HEK293T (cell line): ENCODE measurements at regions not wholly inside any gene's neighbourhood (a gene's known extent, or its start where the extent isn't known, plus 50 kb on each side); places are given as distances from the start of the nearest gene placed in this dataset.

Experiments used
- CTCF ChIA-PET: fragments of 350-600 bp; formaldehyde crosslinking; extraction: SDS; loops from one replicate; lab custom pipeline; 2021; ENCODE audit warnings: antibody characterized with exemption, inconsistent platforms; lab: Yijun Ruan, JAX
- POLR2A ChIA-PET: fragments of 350-600 bp; formaldehyde crosslinking; extraction: SDS; loops from one replicate; lab custom pipeline; 2020; ENCODE audit warnings: antibody characterized with exemption, inconsistent platforms; lab: Yijun Ruan, JAX
- DNase-seq: peaks from one replicate; pipeline ENCODE4 v3.0.0; 2012; ENCODE audit warnings: mixed read lengths; ENCODE audit errors: extremely low spot score
- ARNT ChIP-seq: fragments of 450-650 bp; IDR thresholded peaks from 2 replicates; pipeline ENCODE4 v1.6.1; 2017; ENCODE audit warnings: mild to moderate bottlenecking
- BHLHE40 ChIP-seq: fragments of 450-650 bp; IDR thresholded peaks from 2 replicates; pipeline ENCODE4 v1.6.1; 2016; ENCODE audit warnings: mild to moderate bottlenecking, moderate library complexity, borderline replicate concordance
- CTBP1 ChIP-seq: fragments of 450-650 bp; IDR thresholded peaks from 2 replicates; pipeline ENCODE4 v1.6.1; 2016; ENCODE audit warnings: borderline replicate concordance
- ELF4 ChIP-seq: fragments of 450-650 bp; IDR thresholded peaks from 2 replicates; pipeline ENCODE4 v1.6.1; 2017; ENCODE audit warnings: antibody characterized with exemption
- FOXA1 ChIP-seq: fragments of 450-650 bp; IDR thresholded peaks from 2 replicates; pipeline ENCODE4 v1.6.1; 2016; ENCODE audit warnings: mild to moderate bottlenecking
- FOXK2 ChIP-seq: fragments of 450-650 bp; IDR thresholded peaks from 2 replicates; pipeline ENCODE4 v1.6.1; 2016; ENCODE audit warnings: mild to moderate bottlenecking
- FOXM1 ChIP-seq: fragments of 450-650 bp; IDR thresholded peaks from 2 replicates; pipeline ENCODE4 v1.6.1; 2017; ENCODE audit warnings: mild to moderate bottlenecking, borderline replicate concordance
- HDGF ChIP-seq: fragments of 450-650 bp; IDR thresholded peaks from 2 replicates; pipeline ENCODE4 v1.6.1; 2017; ENCODE audit warnings: antibody characterized with exemption, borderline replicate concordance
- L3MBTL2 ChIP-seq: fragments of 450-650 bp; conservative IDR thresholded peaks from 2 replicates; pipeline ENCODE4 v1.6.1; 2016; ENCODE audit warnings: mild to moderate bottlenecking
- LEF1 ChIP-seq: fragments of 450-650 bp; IDR thresholded peaks from 2 replicates; pipeline ENCODE4 v1.6.1; 2017; ENCODE audit warnings: mild to moderate bottlenecking, borderline replicate concordance
- NFRKB ChIP-seq: fragments of 450-650 bp; IDR thresholded peaks from 2 replicates; pipeline ENCODE4 v1.6.1; 2016; ENCODE audit warnings: mild to moderate bottlenecking, moderate library complexity
- PKNOX1 ChIP-seq: fragments of 450-650 bp; IDR thresholded peaks from 2 replicates; pipeline ENCODE4 v1.6.1; 2016
- SP1 ChIP-seq: fragments of 450-650 bp; IDR thresholded peaks from 2 replicates; pipeline ENCODE4 v1.6.1; 2017
- SUZ12 ChIP-seq: fragments of 450-650 bp; IDR thresholded peaks from 2 replicates; pipeline ENCODE4 v1.6.1; 2016; ENCODE audit warnings: mild to moderate bottlenecking
- TARDBP ChIP-seq: fragments of 450-650 bp; IDR thresholded peaks from 2 replicates; pipeline ENCODE4 v1.6.1; 2016
- ZNF384 ChIP-seq: fragments of 450-650 bp; IDR thresholded peaks from 2 replicates; pipeline ENCODE4 v1.6.1; 2016

- ChIA-PET POLR2A (no interaction called here), CTCF (no interaction called here)
- no peak for TF ChIP-seq FOXA1
- no peak for TF ChIP-seq CTBP1
- no peak for TF ChIP-seq ZNF384
- no peak for TF ChIP-seq ELF4
- TF ChIP-seq TARDBP: no peak
- DNase-seq: no peak
Measured at GRCh38 chr6:9496837-9497236, 918.0 kb downstream of the TFAP2A start.

- POLR2A ChIA-PET: no interaction called here
- CTCF ChIA-PET: no interaction called here
- no peak for DNase-seq
- TF ChIP-seq NFRKB (no peak), FOXK2 (no peak), PKNOX1 (no peak), SP1 (no peak), TARDBP (no peak), LEF1 (no peak), CTBP1 (no peak), SUZ12 (no peak), L3MBTL2 (no peak)
Measured at GRCh38 chr6:9494864-9495263, 920.0 kb downstream of the TFAP2A start.

GRCh38 chr6:9492790-9493189 lies 922.1 kb downstream of the TFAP2A start:
- no peak for DNase-seq
- CTCF ChIA-PET: no interaction called here
- TF ChIP-seq HDGF: no peak
- TF ChIP-seq NFRKB: no peak
- TF ChIP-seq L3MBTL2: no peak
- no peak for TF ChIP-seq FOXM1
- no peak for TF ChIP-seq SUZ12
- TF ChIP-seq PKNOX1: no peak
- no peak for TF ChIP-seq LEF1
- TF ChIP-seq FOXK2: no peak
- no peak for TF ChIP-seq SP1
- no peak for TF ChIP-seq BHLHE40
- TF ChIP-seq ELF4: no peak
- TF ChIP-seq TARDBP: no peak
- POLR2A ChIA-PET: no interaction called here

- DNase-seq: no peak
- CTCF ChIA-PET: no interaction called here
- TF ChIP-seq FOXA1 (no peak), TARDBP (no peak), SP1 (no peak), PKNOX1 (no peak), SUZ12 (no peak), CTBP1 (no peak), ZNF384 (no peak), ELF4 (no peak), HDGF (no peak), L3MBTL2 (no peak), FOXM1 (no peak), FOXK2 (no peak), ARNT (no peak), NFRKB (no peak), BHLHE40 (no peak), LEF1 (no peak)
- POLR2A ChIA-PET: no interaction called here
Measured at GRCh38 chr6:9487128-9487527, 927.7 kb downstream of the TFAP2A start.

GRCh38 chr6:9485992-9486391 lies 928.9 kb downstream of the TFAP2A start:
- POLR2A ChIA-PET: no interaction called here
- CTCF ChIA-PET: no interaction called here
- TF ChIP-seq FOXM1 (no peak), ELF4 (no peak), SUZ12 (no peak), FOXA1 (no peak), FOXK2 (no peak)
- DNase-seq: no peak

GRCh38 chr6:9484686-9485085 lies 930.2 kb downstream of the TFAP2A start:
- POLR2A ChIA-PET: no interaction called here
- no peak for DNase-seq
- CTCF ChIA-PET: no interaction called here
- TF ChIP-seq CTBP1 (no peak), NFRKB (no peak), ELF4 (no peak), TARDBP (no peak), FOXM1 (no peak)

- TF ChIP-seq PKNOX1: no peak
- TF ChIP-seq ELF4: no peak
- no peak for TF ChIP-seq FOXM1
- no peak for TF ChIP-seq NFRKB
- no peak for TF ChIP-seq CTBP1
- ChIA-PET POLR2A (no interaction called here), CTCF (no interaction called here)
- no peak for DNase-seq
Measured at GRCh38 chr6:9484091-9484490, 930.8 kb downstream of the TFAP2A start.
